Stimulated activated naive CD8-positive, alpha-beta T cell treated with anti-CD3 and anti-CD28 coated beads, Interleukin-15, Interleukin-2, amounts not matched to agents 100 ng/mL and 50 ng/mL, for 24 hours (primary cell): ENCODE measurements at regions not wholly inside any gene's neighbourhood (a gene's known extent, or its start where the extent isn't known, plus 50 kb on each side); places are given as distances from the start of the nearest gene placed in this dataset.

ENCODE experiments used
- H3K27ac Mint-ChIP-seq: one replicate; pipeline ENCODE4 v1.8.0; 2021; ENCODE audit warnings: mild to moderate bottlenecking, mixed read lengths
- H3K27me3 Mint-ChIP-seq: one replicate; pipeline ENCODE4 v1.8.0; 2021; ENCODE audit warnings: mixed read lengths
- H3K36me3 Mint-ChIP-seq: one replicate; pipeline ENCODE4 v1.8.0; 2021; ENCODE audit warnings: low read depth, mixed read lengths
- H3K4me1 Mint-ChIP-seq: one replicate; pipeline ENCODE4 v1.8.0; 2021; ENCODE audit warnings: low read depth, mixed read lengths
- H3K4me3 Mint-ChIP-seq: one replicate; pipeline ENCODE4 v1.8.0; 2021; ENCODE audit warnings: mild to moderate bottlenecking, mixed read lengths
- H3K9me3 Mint-ChIP-seq: one replicate; pipeline ENCODE4 v1.8.0; 2021; ENCODE audit warnings: mixed read lengths

- H3K4me3 Mint-ChIP-seq: no peak overlapping the region
- peaks cover 19% of the 10 kb centered on the region for H3K27me3 Mint-ChIP-seq
- no peaks in the 10 kb centered on the region for H3K36me3 Mint-ChIP-seq
- H3K9me3 Mint-ChIP-seq: no peaks in the 10 kb centered on the region
- H3K4me1 Mint-ChIP-seq: no peaks in the 10 kb centered on the region
- H3K27ac Mint-ChIP-seq: no peak overlapping the region
Measured at GRCh38 chr1:168939947-168940223, 166.6 kb upstream of the ATP1B1 start.

- Mint-ChIP-seq H3K36me3 (no peaks in the 10 kb centered on the region), H3K27ac (no peak overlapping the region), H3K4me1 (no peaks in the 10 kb centered on the region), H3K27me3 (peaks cover 19% of the 10 kb centered on the region), H3K9me3 (no peaks in the 10 kb centered on the region), H3K4me3 (no peak overlapping the region)
Measured at GRCh38 chr1:168941640-168942039, 164.8 kb upstream of the ATP1B1 start.

- no peak overlapping the region for H3K27ac Mint-ChIP-seq
- no peaks in the 10 kb centered on the region for H3K36me3 Mint-ChIP-seq
- H3K4me3 Mint-ChIP-seq: no peak overlapping the region
- peaks cover 19% of the 10 kb centered on the region for H3K27me3 Mint-ChIP-seq
- no peaks in the 10 kb centered on the region for H3K4me1 Mint-ChIP-seq
- H3K9me3 Mint-ChIP-seq: no peaks in the 10 kb centered on the region
Measured at GRCh38 chr1:168942165-168942564, 164.3 kb upstream of the ATP1B1 start.

GRCh38 chr1:168945870-168946269 lies 160.6 kb upstream of the ATP1B1 start:
- H3K36me3 Mint-ChIP-seq: no peaks in the 10 kb centered on the region
- peaks cover 18% of the 10 kb centered on the region for H3K27me3 Mint-ChIP-seq
- no peaks in the 10 kb centered on the region for H3K9me3 Mint-ChIP-seq

GRCh38 chr1:168947041-168947440 lies 159.4 kb upstream of the ATP1B1 start:
- H3K4me1 Mint-ChIP-seq: no peaks in the 10 kb centered on the region
- no peak overlapping the region for H3K27ac Mint-ChIP-seq
- H3K9me3 Mint-ChIP-seq: no peaks in the 10 kb centered on the region
- H3K27me3 Mint-ChIP-seq: peaks cover 15% of the 10 kb centered on the region
- no peaks in the 10 kb centered on the region for H3K36me3 Mint-ChIP-seq
- no peak overlapping the region for H3K4me3 Mint-ChIP-seq

More at GRCh38 chr1:168945870-168946269, 160.6 kb upstream of the ATP1B1 start:
- Mint-ChIP-seq H3K4me3 (no peak overlapping the region), H3K4me1 (no peaks in the 10 kb centered on the region), H3K27ac (no peak overlapping the region)

GRCh38 chr1:168949672-168950071 lies 156.8 kb upstream of the ATP1B1 start:
- no peaks in the 10 kb centered on the region for H3K9me3 Mint-ChIP-seq
- no peaks in the 10 kb centered on the region for H3K36me3 Mint-ChIP-seq
- H3K27ac Mint-ChIP-seq: no peak overlapping the region
- no peaks in the 10 kb centered on the region for H3K4me1 Mint-ChIP-seq
- H3K4me3 Mint-ChIP-seq: no peak overlapping the region
- peaks cover 5% of the 10 kb centered on the region for H3K27me3 Mint-ChIP-seq

GRCh38 chr1:168957818-168958217 lies 148.7 kb upstream of the ATP1B1 start:
- no peak overlapping the region for H3K4me3 Mint-ChIP-seq
- H3K36me3 Mint-ChIP-seq: no peaks in the 10 kb centered on the region
- no peaks in the 10 kb centered on the region for H3K4me1 Mint-ChIP-seq
- H3K9me3 Mint-ChIP-seq: peaks cover 4% of the 10 kb centered on the region
- no peak overlapping the region for H3K27ac Mint-ChIP-seq
- H3K27me3 Mint-ChIP-seq: peaks cover 3% of the 10 kb centered on the region

GRCh38 chr1:168958562-168959289 lies 147.8 kb upstream of the ATP1B1 start:
- Mint-ChIP-seq H3K4me3 (no peak overlapping the region), H3K27me3 (peaks cover 3% of the 10 kb centered on the region), H3K36me3 (no peaks in the 10 kb centered on the region), H3K9me3 (peaks cover 4% of the 10 kb centered on the region), H3K27ac (no peak overlapping the region), H3K4me1 (no peaks in the 10 kb centered on the region)

GRCh38 chr1:168959382-168959781 lies 147.1 kb upstream of the ATP1B1 start:
- Mint-ChIP-seq H3K4me3 (no peak overlapping the region), H3K9me3 (peaks cover 4% of the 10 kb centered on the region), H3K27me3 (peaks cover 3% of the 10 kb centered on the region), H3K27ac (no peak overlapping the region), H3K4me1 (no peaks in the 10 kb centered on the region), H3K36me3 (no peaks in the 10 kb centered on the region)

- Mint-ChIP-seq H3K27ac (no peak overlapping the region), H3K4me3 (no peak overlapping the region), H3K4me1 (no peaks in the 10 kb centered on the region), H3K36me3 (no peaks in the 10 kb centered on the region), H3K27me3 (peaks cover 3% of the 10 kb centered on the region), H3K9me3 (peaks cover 4% of the 10 kb centered on the region)
Measured at GRCh38 chr1:168960114-168960513, 146.4 kb upstream of the ATP1B1 start.

GRCh38 chr1:168960595-168960994 lies 145.9 kb upstream of the ATP1B1 start:
- no peaks in the 10 kb centered on the region for H3K4me1 Mint-ChIP-seq
- peaks cover 3% of the 10 kb centered on the region for H3K27me3 Mint-ChIP-seq
- H3K9me3 Mint-ChIP-seq: peaks cover 4% of the 10 kb centered on the region
- H3K4me3 Mint-ChIP-seq: no peak overlapping the region
- H3K36me3 Mint-ChIP-seq: no peaks in the 10 kb centered on the region
- H3K27ac Mint-ChIP-seq: no peak overlapping the region

- peaks cover 3% of the 10 kb centered on the region for H3K27me3 Mint-ChIP-seq
Measured at GRCh38 chr1:168963601-168964000, 142.9 kb upstream of the ATP1B1 start.

GRCh38 chr1:168964478-168964877 lies 142.0 kb upstream of the ATP1B1 start:
- no peaks in the 10 kb centered on the region for H3K4me1 Mint-ChIP-seq
- H3K27ac Mint-ChIP-seq: no peak overlapping the region
- H3K9me3 Mint-ChIP-seq: peaks cover 4% of the 10 kb centered on the region
- H3K4me3 Mint-ChIP-seq: no peak overlapping the region
- no peaks in the 10 kb centered on the region for H3K36me3 Mint-ChIP-seq
- no peaks in the 10 kb centered on the region for H3K27me3 Mint-ChIP-seq

More at GRCh38 chr1:168963601-168964000, 142.9 kb upstream of the ATP1B1 start:
- Mint-ChIP-seq H3K4me1 (no peaks in the 10 kb centered on the region), H3K9me3 (peaks cover 4% of the 10 kb centered on the region), H3K4me3 (no peak overlapping the region), H3K27ac (no peak overlapping the region), H3K36me3 (no peaks in the 10 kb centered on the region)

- Mint-ChIP-seq H3K36me3 (no peaks in the 10 kb centered on the region), H3K27ac (no peak overlapping the region), H3K4me3 (no peak overlapping the region)
Measured at GRCh38 chr1:168966217-168966616, 140.3 kb upstream of the ATP1B1 start.

GRCh38 chr1:168966636-168967035 lies 139.9 kb upstream of the ATP1B1 start:
- H3K4me3 Mint-ChIP-seq: no peak overlapping the region
- no peaks in the 10 kb centered on the region for H3K27me3 Mint-ChIP-seq
- no peaks in the 10 kb centered on the region for H3K9me3 Mint-ChIP-seq
- H3K36me3 Mint-ChIP-seq: no peaks in the 10 kb centered on the region
- no peaks in the 10 kb centered on the region for H3K4me1 Mint-ChIP-seq
- H3K27ac Mint-ChIP-seq: no peak overlapping the region

More at GRCh38 chr1:168966217-168966616, 140.3 kb upstream of the ATP1B1 start:
- H3K9me3 Mint-ChIP-seq: peaks cover 3% of the 10 kb centered on the region
- H3K27me3 Mint-ChIP-seq: no peaks in the 10 kb centered on the region
- H3K4me1 Mint-ChIP-seq: no peaks in the 10 kb centered on the region
